ENCODE measurements at regions not wholly inside any gene's neighbourhood (a gene's known extent, or its start where the extent isn't known, plus 50 kb on each side); places are given as distances from the start of the nearest gene placed in this dataset.
A peak's percentile ranks its signal among the peaks of the same experiment; 100 is the strongest.

DNA sequence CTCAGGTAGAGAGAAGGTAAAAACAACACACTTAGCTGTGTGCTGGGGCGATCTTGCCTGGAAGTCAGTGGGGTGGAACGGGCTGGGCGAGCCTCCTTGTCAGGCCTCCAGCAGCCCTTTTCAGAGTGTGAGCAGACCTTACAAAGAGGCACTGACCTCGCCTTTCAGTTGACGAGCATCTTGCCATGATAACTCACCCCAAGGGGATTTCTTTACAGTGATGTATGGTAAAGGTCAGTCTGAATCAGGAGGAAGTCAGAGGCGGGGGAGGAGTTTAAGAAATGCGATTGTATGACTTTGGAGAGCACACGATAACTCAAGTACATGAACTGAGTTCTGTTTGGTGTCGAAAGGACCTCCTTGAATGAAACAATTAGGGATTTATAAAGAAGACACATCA is 326.5 kb upstream of the PROX1 start:
- no peak for DNase-seq (ENCODE audit: low read depth, low spot score)
- no peak overlapping the region for H3K27ac ChIP-seq

DNA sequence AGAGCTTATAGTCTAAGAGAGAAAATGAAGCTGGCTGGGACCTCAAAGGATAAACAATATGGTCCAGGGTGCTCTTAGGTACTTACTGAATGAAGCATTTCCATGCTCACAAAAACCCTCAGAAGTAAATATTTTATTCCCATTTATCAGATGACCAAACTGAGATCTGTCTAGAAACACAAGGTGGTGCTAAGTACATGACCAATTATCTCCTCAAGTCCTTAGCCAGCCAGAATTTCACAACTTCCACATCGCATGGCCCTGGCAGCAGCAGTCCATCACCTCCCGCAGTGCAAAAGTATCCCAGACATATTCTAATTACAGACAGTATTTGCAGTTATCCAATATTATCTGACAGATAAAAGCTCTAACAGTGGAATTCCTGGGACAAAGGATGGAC is 321.7 kb upstream of the PROX1 start:
- no peak for DNase-seq (ENCODE audit: low read depth, low spot score)
- no peak overlapping the region for H3K27ac ChIP-seq

DNA sequence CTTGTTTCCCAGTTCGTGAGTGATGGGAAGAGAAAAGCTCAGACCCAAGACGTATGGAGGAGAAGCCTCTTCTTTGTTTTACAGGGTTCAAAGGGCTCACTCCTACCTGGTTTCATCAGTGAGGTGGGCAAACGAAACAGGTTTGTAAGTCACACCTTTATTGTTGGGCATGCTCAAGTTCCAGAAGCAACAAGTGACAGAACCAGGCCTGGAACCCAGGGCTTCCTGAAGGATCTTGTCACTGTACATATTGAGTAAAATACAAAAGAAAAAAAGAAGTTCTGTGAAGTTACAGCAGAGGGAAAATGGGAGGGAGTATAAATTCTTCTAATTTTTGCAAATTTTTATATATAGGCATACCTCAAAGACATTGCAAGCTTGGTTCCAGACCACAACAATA is 320.9 kb upstream of the PROX1 start:
- no peak overlapping the region for H3K27ac ChIP-seq
- no peak for DNase-seq (ENCODE audit: low read depth, low spot score)

DNA sequence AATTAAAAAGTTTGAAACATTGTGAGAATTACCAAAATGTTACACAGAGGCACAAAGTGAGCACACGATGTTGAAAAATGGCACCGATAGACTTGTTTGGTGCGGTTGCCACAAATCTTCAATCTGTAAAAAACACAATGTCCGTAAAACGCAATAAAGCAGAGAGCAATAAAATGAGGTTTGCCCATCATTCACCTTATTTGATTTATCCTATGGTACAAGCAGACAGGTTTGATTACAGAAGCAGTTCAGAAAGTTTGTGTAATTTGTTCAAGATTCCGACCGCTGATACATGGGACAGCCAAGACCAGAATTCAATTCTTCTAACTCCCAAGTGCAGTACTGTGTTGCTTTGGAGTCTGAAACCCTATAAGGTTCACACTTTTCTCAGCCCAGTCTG is 318.3 kb upstream of the PROX1 start:
- no peak overlapping the region for H3K27ac ChIP-seq
- DNase-seq (ENCODE audit: low read depth, low spot score) = no peak

DNA sequence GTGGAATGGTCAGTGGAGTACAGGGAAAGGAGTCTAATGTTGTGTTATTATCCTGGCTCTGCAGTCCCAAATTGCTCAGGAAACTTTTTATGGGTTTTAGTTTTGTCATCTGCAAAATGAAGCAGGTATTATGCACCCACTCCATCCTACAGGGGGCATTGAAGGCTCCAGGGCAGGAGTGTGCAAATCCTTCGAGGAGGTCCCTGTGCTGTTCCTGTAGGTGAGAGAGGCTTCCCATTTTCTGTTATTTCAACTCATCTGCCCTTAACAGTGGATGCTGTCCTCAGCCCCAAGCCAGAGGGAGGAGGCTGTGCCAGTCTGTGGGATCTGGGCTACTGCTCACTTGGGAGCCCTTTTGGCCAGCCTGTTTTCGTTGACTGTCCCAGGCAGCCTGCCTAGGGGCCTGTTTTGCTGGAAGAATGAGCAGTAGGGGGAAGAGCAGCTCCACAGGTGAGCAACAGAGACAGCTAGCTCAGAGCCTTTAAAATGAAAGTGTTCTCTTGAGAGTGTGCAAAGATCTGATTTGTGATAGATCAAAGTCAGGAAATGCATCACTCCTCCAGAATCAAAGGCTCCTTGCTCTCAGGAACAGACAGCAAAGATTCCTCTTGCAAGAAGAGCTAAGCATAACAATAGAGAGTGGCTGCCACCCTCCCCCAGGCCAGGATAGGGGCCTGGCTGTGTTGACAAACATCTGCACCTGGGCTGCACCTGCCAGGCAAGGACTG is 317.6 kb upstream of the PROX1 start:
- no peak for DNase-seq (ENCODE audit: low read depth, low spot score)
- H3K27ac ChIP-seq = no peak overlapping the region

DNA sequence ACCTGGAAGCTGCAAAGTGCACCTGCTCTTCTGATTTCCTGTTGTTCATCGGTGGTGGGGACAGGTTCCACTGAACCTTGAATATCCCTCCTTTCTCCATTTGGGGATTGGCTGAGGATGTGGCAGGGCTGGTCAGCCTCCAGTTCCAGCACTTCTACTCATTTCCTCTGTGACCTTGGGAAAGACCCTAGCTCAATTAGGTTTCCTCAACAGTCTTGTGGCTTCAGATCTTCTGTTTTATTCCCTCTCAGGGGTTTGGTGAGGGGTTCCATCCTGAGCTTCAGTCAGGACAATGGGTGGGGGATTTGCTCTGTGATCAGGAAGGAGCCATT is 317.1 kb upstream of the PROX1 start:
- no peak for DNase-seq (ENCODE audit: low read depth, low spot score)
- no peak overlapping the region for H3K27ac ChIP-seq

DNA sequence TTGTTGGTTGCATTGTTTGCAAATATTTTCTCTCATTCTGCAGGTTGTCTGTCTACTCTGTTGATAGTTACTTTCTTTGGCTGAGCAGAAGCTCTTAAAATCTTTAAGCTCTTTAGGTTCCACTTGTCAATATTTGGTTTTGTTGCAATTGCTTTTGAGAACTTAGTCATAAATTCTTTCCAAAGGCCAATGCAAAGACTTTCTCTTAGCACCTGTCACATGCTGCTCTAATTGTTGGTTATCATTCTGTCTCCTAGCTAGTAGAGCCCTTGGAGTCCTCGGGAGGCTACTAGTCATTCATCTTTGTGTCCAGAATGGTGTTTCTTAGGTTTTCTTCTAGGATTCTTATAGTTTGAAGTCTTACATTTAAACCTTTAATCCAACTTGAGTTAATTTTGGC is 312.7 kb upstream of the PROX1 start:
- no peak overlapping the region for H3K27ac ChIP-seq
- no peak for DNase-seq (ENCODE audit: low read depth, low spot score)

DNA sequence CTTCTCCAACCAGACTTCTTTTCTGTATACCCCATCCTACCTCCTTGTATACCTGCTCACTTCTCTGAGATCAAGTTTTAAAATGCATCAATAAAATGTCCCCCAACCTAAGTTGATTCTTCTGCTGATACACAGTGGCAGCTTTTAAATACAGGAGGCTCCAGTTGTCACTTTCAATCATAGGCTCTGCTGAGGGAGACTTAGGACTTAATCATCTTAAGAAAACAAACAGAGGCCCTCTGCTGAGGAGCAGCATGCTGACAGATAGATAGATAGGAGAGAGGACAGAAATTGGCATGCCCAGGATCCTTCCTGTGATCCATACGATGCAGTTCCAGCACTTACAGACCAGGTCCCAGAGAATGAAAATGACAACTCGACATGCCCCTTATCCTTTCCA is 311.0 kb upstream of the PROX1 start:
- H3K27ac ChIP-seq = no peak overlapping the region
- DNase-seq (ENCODE audit: low read depth, low spot score) = no peak

DNA sequence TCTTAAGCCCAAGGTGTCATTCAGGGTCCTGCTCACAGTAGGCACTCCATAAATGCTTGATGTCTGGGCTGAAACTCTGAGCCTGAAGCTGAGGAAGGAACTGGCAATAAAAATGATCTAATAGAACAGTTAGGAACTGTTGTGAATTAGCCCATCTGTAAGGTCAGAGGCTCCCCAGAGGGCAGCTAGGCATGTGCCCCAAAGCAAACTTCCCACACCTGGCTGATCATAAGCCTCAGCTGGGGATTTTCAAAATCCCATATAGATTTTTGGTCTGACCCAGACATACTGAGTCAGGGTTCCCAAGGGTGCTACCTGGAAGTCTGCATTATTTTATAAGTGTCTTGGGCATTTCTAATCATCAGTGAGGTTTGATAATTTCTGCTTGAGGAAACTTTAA is 309.4 kb upstream of the PROX1 start:
- H3K27ac ChIP-seq = no peak overlapping the region
- DNase-seq (ENCODE audit: low read depth, low spot score) = no peak

DNA sequence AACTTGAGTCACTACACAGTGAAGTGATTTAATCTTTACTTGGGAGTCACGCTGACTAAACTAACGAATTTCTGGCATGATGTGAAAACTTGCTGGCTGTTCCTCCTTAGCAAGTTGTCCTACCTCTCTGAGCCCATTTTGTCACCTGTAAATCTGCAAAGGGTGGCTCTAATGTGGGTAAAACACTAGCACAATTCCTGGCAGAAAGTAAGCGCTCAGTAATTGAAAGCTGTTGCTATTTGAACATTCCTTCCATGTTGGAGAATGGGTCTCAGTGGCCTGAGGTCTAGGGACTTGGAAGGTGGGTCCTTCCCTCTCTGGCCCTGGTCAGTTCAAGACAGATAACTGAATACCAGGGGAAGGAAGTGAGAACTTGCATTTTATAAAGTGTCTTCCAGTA is 309.0 kb upstream of the PROX1 start:
- DNase-seq (ENCODE audit: low read depth, low spot score) = no peak
- H3K27ac ChIP-seq = no peak overlapping the region

DNA sequence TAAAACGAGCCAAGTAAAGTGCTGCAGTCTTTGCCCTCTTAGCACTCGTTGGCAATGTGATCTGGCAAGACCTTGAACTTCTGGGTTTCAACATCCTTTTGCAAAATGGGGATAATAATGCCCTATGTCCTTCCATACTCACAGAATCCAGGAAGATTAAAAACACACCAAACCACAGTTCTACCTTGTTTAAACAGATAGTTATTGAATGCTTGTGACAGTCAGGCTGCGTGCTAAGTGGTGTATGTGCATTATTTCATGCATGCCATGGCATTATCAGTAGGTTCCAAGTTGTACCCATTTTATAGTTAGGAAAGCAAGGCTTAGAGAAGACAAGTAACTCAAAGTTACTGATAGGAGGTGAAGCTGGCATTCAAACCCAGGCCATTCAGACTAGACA is 308.6 kb upstream of the PROX1 start:
- H3K27ac ChIP-seq = no peak overlapping the region
- no peak for DNase-seq (ENCODE audit: low read depth, low spot score)

DNA sequence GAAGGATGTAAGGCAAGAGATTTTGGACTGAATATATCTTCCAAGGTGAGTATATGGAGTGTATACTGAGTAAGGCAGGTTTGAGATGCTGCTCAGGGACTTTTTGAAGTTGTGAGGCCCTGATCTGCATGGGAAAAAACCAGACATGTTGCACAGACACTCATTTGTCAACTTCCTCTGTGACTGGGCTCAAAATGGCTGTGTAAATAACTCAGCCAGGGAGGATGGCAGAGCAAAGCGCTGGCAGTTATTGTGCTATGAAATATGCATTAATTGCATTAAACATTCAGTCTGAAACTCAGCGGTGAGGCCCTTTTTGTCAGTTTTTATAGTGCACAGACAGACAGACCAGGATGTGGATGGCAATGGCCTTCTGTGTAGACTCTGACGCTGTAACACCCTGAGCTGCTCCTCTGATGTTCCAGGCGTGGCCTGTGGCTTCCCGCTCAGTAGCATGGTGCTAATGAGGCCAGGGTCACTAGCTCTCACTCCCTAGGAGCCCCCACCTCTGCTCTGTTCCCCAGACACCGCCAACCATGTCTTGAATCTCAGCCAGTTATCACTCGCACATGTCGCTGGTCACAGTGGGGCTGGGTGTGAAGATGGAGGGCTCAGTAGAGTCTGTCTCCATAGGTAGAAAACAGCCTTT is 307.0 kb upstream of the PROX1 start:
- no peak for DNase-seq (ENCODE audit: low read depth, low spot score)
- H3K27ac ChIP-seq = no peak overlapping the region

DNA sequence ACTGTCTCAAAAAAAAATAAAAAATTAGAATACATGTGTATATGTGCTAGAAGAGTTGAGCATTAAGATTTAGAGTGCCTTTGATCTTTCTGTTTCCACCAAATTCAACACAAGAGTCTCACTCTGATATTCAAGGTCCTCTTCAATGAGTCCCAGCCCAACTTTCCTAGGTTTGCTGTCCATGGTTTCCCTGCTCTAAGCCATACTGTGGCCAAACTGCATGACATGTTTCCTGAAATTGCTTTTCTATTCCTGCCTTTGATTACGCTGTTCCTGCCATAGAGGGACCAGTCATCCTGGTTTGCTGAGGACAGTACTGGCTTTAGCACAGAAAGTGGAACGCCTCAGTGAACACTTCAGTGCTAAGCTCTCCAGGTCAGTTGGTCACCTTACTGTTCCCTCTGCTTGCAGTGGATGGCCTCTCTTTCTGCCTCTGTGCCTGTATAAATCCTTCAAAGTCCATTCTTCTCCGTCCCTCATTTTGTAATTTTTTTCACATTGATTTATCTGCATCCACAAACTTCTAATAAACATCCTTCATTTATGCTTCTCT is 305.9 kb upstream of the PROX1 start:
- no peak for DNase-seq (ENCODE audit: low read depth, low spot score)
- H3K27ac ChIP-seq = no peak overlapping the region

DNA sequence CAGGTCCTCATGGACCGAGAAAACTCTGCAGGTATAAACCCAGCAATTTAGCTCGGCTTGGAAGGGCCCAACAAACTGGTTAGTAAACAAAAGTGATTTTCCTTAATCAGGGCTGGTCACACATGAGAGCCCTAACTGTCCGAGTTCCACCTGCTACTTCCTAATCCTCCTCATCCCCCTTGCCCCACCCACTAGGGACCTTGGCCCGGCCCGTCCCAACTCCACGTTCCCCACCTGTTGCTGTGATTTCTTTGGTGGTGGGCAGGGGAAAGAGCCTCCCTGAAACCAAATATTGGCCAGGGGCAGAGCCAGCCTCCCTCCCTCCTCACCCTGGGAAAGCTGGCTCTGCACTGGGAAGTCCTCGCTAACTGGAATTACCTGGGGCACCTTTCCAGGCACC is 304.2 kb upstream of the PROX1 start:
- no peak overlapping the region for H3K27ac ChIP-seq
- DNase-seq (ENCODE audit: low read depth, low spot score) = no peak

DNA sequence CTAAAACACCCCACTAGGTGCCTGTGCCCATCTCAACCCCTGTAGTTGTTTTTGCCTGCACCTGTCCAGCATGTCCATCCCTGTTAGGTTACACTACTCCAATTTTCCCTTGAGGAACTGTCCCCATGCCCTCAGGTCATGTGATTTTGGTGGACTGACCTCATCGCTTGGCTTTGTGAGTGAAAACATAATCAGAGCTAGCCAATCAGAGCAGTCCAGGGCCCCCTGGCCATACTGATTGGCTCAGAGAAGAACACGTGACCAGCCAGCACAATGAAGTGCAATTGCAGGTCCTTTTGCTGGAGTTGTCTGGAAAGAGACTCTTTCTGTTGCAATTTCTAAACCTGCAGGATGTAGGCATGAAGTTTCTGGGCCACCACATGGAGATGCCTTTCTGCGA is 303.3 kb upstream of the PROX1 start:
- DNase-seq (ENCODE audit: low read depth, low spot score) = no peak
- H3K27ac ChIP-seq = no peak overlapping the region

DNA sequence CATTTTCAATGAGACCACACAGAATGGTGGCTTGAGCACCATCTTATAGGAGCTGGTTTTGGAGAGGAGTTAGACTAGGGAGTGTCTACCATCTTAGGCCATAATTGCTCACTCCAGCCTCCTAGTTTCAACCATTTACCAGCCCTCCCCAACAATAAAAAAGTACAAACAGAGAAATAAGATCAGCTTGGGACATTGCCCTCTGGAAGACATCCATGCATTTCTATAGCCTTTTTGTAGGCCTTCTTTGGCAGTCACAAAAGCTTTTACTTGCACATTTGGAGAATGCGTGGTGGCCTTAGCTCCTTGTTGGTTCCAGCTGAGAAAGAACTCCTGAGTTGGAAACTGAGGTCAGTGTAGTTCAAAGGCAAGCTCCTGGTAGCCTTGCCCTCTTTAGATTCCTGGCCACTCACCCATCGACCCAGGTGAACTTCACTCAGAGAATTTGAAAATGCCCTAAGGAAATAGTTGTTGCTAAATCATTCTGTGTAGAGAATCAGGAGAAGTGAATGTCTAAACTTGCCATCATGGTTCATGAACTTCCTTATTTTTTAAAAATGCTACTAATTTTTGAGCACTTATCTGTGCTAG is 301.7 kb upstream of the PROX1 start:
- H3K27ac ChIP-seq = peak overlapping the region; percentile 48
- no peak for DNase-seq (ENCODE audit: low read depth, low spot score)

DNA sequence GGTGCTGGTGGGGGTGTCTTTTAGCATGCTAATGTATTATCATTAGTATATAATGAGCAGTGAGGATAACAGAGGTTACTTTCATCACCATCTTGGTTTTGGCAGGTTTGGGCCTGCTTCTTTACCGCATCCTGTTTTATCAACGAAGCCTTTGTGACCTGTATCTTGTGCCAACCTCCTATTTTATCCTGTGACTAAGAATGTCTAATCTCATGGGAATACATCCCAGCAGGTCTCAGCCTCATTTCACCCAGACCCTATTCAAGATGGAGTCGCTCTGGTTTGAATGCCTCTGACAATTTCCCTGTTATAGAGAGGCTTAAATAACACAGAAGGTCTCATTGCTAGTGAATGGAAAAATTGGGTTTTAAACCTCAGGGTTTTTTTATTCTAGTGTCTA is 300.8 kb upstream of the PROX1 start:
- no peak for DNase-seq (ENCODE audit: low read depth, low spot score)
- peak overlapping the region; percentile 48 for H3K27ac ChIP-seq

DNA sequence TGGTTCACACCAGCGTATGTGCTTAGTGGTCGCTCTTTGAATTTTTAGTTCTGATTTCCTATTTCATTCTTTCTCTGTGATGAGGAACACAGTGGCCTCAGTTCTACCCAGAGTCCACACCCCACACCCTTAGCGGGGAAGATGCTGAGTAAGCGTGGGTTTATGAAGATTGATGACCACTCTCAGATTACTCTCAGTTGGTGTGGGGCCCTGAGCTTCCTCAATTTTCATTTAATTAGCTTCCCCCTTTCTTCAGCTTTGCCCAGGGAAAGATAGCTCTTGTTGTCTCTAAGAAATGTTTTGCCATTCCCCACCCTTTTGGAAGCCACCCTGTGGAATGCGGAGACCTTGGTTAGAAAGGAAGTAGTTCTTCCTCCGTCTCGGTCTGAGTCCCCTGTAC is 299.9 kb upstream of the PROX1 start:
- H3K27ac ChIP-seq = no peak overlapping the region
- no peak for DNase-seq (ENCODE audit: low read depth, low spot score)

DNA sequence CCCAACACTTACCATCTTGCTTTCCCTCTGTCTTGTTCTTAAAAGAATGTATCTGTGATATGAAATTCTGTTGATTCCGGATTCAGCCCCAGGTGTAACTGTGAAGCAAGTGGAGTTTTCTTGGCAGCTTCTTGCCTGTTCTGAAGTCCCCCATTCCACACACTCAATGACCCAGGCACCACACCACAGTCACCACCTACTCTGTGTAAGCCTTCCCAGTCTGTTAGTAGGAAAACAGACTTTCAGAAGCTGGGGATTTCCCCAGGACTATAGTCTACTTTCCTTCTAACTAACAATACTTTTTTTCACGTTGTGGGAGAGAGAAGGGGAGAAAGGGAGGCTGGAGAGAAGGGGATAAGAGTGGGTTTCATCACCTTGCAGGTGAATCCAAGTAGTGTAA is 299.1 kb upstream of the PROX1 start:
- DNase-seq (ENCODE audit: low read depth, low spot score) = no peak

DNA sequence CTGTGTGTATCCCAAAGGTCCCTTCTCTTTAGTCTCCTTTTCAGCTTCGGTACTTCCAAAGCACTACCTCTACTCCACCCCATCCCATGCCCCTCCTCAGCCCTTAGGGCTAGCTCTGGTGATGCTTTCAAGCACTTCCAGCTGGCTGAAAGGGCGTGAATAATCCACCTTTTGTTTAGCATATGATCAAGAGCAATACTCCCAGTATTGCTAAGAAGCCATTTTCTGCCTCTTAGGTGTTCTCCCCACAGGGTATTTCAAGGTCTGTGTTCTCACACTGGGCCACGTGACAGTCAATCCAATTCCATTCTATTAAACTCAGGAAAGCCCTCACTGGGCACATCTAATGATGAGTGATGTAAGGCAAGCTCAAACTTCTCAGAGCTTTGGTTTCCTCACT is 298.5 kb upstream of the PROX1 start:
- H3K27ac ChIP-seq = peak overlapping the region; percentile 7
- no peak for DNase-seq (ENCODE audit: low read depth, low spot score)

More for the DNA sequence above, 299.1 kb upstream of the PROX1 start:
- peak overlapping the region; percentile 7 for H3K27ac ChIP-seq

DNA sequence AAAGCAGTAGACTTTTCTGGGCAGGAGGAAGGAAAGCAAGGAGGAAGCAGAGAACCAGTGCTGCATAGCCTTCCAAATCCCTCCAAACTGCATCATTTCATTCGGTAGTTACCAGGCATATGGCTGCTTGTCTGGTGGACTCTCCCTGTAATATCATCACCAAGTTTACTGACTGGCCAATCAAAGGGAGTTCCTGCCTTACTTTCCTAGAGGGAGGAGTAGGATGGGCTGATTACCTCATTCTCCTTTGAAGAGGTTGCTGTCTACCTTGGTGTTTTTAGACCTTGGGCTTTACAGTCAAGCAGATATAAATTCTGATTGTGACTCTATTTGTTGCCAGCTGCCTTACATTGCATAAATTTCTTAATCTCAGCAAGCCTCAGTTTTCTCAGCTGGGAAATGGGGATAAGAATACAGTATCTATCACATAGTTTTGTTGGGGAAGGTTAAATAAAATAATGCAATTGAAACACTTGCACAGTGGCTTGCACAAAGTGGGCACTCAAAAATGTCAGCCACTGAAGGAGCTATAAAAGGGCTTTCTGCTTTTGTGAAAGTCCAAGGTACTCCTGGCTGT is 297.3 kb upstream of the PROX1 start:
- DNase-seq (ENCODE audit: low read depth, low spot score) = no peak
- H3K27ac ChIP-seq = no peak overlapping the region
